ENCODE measurements at regions not wholly inside any gene's neighbourhood (a gene's known extent, or its start where the extent isn't known, plus 50 kb on each side); places are given as distances from the start of the nearest gene placed in this dataset.
"Not testable (repeated sequence)": the region's sequence is repeated elsewhere in the genome, so short reads cannot be mapped to it uniquely, and the experiment has no call there.

DNA sequence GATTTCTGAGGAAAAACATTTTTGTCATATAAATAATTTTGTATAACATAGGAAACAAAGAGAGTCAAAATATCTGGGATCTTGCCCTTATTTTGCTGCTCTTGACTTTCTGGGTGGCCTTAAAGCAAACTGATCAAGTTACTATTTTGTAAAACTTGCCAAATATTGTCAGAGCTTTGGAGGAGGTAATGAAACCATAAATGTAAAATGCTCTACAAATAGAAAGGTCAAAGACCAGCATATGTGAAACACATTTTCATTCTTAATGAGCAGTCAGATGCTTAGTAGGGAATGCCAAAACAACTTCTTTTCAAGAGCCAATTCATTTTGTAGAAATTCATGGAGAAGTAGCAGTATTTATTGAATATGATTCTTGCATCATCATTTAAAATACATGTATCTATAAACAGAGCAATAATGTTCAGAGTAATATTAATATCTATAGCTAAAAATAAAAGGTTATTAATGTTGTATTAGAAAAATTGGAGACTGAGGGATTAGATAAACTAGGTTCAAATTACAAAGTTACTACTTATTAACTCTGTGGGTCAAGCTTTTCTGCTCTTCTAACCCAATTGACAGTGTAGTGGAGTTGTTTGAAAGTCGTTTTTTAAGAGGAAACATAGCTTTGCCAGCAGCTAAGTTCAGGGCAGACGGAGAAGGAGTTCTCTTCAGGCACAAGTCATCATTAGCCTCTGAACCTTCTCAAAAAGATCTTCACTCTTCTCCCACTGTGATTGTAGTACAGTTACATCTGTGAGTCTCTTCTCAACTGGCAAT lies 2053.1 kb downstream of the EFNA5 start:
- TF ChIP-seq ZNF600 (tag by site-specific recombination; IDR thresholded peaks at IDR 0.05) (no peak), ZNF544 (tag by site-specific recombination; IDR thresholded peaks at IDR 0.05) (no peak)
- Histone ChIP-seq H3K4me3 (ENCODE audit: low read depth, low read length) (no peak overlapping the region), H3K9me3 (ENCODE audit: control insufficient read depth, insufficient read depth, low read depth, low read length) (no peaks in the 10 kb centered on the region), H3K4me1 (ENCODE audit: control insufficient read depth, insufficient read depth, low read length) (no peaks in the 10 kb centered on the region), H3K36me3 (ENCODE audit: control insufficient read depth in 2 of 2, insufficient read depth in 1 of 2, low read length in 2 of 2) (no peaks in the 10 kb centered on the region), H3K27ac (ENCODE audit: extremely low read depth, low read depth, low read length) (no peak overlapping the region)
- CTCF ChIA-PET: interaction anchor here (0.7 kb wide), 1 partner anchor 437 kb away, joined by 3 read pairs; no protein-coding TSS in a partner anchor
- POLR2A ChIA-PET: no interaction called here

DNA sequence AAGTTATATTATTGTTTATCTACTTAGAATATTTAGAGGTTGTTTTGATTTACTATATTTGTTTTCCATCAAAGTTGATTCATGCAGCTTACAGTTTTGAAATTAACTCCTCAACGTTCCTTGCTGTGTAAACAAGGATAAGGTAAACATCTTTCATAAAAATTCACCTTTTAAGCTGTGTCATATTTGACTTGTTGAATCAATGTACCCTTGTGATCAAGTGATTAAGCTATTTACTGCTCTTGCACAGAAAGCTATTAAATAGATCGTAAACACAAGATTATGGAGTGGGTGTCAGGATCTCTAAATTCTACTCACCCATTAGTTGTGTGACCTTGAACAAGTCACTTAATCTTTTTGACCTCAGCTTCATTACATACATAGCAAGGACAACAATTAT lies 2054.0 kb upstream of the NUDT12 start:
- CTCF ChIA-PET: interaction anchor here (0.5 kb wide), 1 partner anchor 41 kb away, joined by 3 read pairs; no protein-coding TSS in a partner anchor

DNA sequence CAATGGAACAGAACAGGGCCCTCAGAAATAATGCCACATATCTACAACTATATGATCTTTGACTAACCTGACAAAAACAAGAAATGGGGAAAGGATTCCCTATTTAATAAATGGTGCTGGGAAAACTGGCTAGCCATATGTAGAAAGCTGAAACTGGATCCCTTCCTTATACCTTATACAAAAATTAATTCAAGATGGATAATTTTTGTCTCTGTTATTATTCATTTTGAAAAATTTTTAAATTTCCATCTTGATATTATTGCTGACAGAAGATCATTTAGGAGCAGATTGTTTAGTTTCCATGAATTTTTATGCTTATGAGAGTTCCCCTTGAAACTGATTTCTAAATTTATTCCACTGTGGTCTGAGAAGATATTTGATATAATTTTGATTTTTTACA lies 2039.8 kb upstream of the NUDT12 start:
- H3K27ac ChIP-seq (ENCODE audit: extremely low read depth, low read depth, low read length); POLR2A ChIA-PET; CTCF ChIA-PET; H3K36me3 ChIP-seq (ENCODE audit: control insufficient read depth in 2 of 2, insufficient read depth in 1 of 2, low read length in 2 of 2); H3K9me3 ChIP-seq (ENCODE audit: control insufficient read depth, insufficient read depth, low read depth, low read length); H3K4me3 ChIP-seq (ENCODE audit: low read depth, low read length); H3K4me1 ChIP-seq (ENCODE audit: control insufficient read depth, insufficient read depth, low read length): not testable (repeated sequence)

More for the DNA sequence above, 2054.0 kb upstream of the NUDT12 start:
- POLR2A ChIA-PET: no interaction called here
- Histone ChIP-seq H3K36me3 (ENCODE audit: control insufficient read depth in 2 of 2, insufficient read depth in 1 of 2, low read length in 2 of 2) (no peaks in the 10 kb centered on the region), H3K9me3 (ENCODE audit: control insufficient read depth, insufficient read depth, low read depth, low read length) (no peaks in the 10 kb centered on the region), H3K4me1 (ENCODE audit: control insufficient read depth, insufficient read depth, low read length) (no peaks in the 10 kb centered on the region), H3K4me3 (ENCODE audit: low read depth, low read length) (no peak overlapping the region), H3K27ac (ENCODE audit: extremely low read depth, low read depth, low read length) (no peak overlapping the region)
- TF ChIP-seq MYNN (tag by site-specific recombination; IDR thresholded peaks at IDR 0.05; ENCODE audit: borderline replicate concordance): no peak
- TF ChIP-seq ZNF571 (tag by site-specific recombination; IDR thresholded peaks at IDR 0.05): no peak
- TF ChIP-seq, protein P1, sequence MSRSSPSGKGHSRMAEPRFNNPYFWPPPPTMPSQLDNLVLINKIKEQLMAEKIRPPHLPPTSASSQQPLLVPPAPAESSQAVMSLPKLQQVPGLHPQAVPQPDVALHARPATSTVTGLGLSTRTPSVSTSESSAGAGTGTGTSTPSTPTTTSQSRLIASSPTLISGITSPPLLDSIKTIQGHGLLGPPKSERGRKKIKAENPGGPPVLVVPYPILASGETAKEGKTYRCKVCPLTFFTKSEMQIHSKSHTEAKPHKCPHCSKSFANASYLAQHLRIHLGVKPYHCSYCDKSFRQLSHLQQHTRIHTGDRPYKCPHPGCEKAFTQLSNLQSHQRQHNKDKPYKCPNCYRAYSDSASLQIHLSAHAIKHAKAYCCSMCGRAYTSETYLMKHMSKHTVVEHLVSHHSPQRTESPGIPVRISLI (tag by site-specific recombination; IDR thresholded peaks at IDR 0.05): no peak
- no peak for TF ChIP-seq SALL2 (tag by site-specific recombination; IDR thresholded peaks at IDR 0.05; ENCODE audit: borderline replicate concordance)
- TF ChIP-seq ZBTB20 (tag by site-specific recombination; IDR thresholded peaks at IDR 0.05): no peak
- TF ChIP-seq, protein P2, sequence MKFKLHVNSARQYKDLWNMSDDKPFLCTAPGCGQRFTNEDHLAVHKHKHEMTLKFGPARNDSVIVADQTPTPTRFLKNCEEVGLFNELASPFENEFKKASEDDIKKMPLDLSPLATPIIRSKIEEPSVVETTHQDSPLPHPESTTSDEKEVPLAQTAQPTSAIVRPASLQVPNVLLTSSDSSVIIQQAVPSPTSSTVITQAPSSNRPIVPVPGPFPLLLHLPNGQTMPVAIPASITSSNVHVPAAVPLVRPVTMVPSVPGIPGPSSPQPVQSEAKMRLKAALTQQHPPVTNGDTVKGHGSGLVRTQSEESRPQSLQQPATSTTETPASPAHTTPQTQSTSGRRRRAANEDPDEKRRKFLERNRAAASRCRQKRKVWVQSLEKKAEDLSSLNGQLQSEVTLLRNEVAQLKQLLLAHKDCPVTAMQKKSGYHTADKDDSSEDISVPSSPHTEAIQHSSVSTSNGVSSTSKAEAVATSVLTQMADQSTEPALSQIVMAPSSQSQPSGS (tag by site-specific recombination; IDR thresholded peaks at IDR 0.05; ENCODE audit: low read depth): no peak
- TF ChIP-seq ZNF600 (tag by site-specific recombination; IDR thresholded peaks at IDR 0.05): no peak
- no peak for TF ChIP-seq ZNF768 (tag by site-specific recombination; IDR thresholded peaks at IDR 0.05)
- no peak for TF ChIP-seq ZNF433 (tag by site-specific recombination; IDR thresholded peaks at IDR 0.05; ENCODE audit: low read depth)
- TF ChIP-seq ZFP69B (tag by site-specific recombination; IDR thresholded peaks at IDR 0.05): no peak
- TF ChIP-seq ZBTB21 (tag by site-specific recombination; IDR thresholded peaks at IDR 0.05): no peak
- no peak for TF ChIP-seq ZNF394 (tag by site-specific recombination; IDR thresholded peaks at IDR 0.05; ENCODE audit: borderline replicate concordance)
- no peak for TF ChIP-seq RBAK (tag by site-specific recombination; IDR thresholded peaks at IDR 0.05)
- no peak for TF ChIP-seq KLF16 (tag by site-specific recombination; IDR thresholded peaks at IDR 0.05)
- no peak for TF ChIP-seq ZSCAN23 (tag by site-specific recombination; IDR thresholded peaks at IDR 0.05)
- TF ChIP-seq, protein P3, sequence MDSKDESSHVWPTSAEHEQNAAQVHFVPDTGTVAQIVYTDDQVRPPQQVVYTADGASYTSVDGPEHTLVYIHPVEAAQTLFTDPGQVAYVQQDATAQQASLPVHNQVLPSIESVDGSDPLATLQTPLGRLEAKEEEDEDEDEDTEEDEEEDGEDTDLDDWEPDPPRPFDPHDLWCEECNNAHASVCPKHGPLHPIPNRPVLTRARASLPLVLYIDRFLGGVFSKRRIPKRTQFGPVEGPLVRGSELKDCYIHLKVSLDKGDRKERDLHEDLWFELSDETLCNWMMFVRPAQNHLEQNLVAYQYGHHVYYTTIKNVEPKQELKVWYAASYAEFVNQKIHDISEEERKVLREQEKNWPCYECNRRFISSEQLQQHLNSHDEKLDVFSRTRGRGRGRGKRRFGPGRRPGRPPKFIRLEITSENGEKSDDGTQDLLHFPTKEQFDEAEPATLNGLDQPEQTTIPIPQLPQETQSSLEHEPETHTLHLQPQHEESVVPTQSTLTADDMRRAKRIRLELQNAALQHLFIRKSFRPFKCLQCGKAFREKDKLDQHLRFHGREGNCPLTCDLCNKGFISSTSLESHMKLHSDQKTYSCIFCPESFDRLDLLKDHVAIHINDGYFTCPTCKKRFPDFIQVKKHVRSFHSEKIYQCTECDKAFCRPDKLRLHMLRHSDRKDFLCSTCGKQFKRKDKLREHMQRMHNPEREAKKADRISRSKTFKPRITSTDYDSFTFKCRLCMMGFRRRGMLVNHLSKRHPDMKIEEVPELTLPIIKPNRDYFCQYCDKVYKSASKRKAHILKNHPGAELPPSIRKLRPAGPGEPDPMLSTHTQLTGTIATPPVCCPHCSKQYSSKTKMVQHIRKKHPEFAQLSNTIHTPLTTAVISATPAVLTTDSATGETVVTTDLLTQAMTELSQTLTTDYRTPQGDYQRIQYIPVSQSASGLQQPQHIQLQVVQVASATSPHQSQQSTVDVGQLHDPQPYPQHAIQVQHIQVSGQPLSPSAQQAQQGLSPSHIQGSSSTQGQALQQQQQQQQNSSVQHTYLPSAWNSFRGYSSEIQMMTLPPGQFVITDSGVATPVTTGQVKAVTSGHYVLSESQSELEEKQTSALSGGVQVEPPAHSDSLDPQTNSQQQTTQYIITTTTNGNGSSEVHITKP (tag by site-specific recombination; IDR thresholded peaks at IDR 0.05): no peak

Measured in HEK293 (cell line).